Ascending aorta (tissue), 2 donors: ENCODE measurements at regions not wholly inside any gene's neighbourhood (a gene's known extent, or its start where the extent isn't known, plus 50 kb on each side); places are given as distances from the start of the nearest gene placed in this dataset.

Source experiments
- DNase-seq, 2 donors: peaks; one replicate each; pipeline ENCODE4 v3.0.0-alpha.2; 2019; ENCODE audit warnings: low spot score in 2 of 2
- H3K27ac ChIP-seq, 2 donors: fragments of 200-600 bp; sonication (generic); one replicate each; pipeline ENCODE4 v1.5.1; 2016 to 2017; ENCODE audit warnings: mild to moderate bottlenecking in 1 of 2
- H3K27me3 ChIP-seq: fragments of 200-600 bp; sonication (generic); one replicate; pipeline ENCODE4 v1.5.1; 2017
- H3K36me3 ChIP-seq, 2 donors: fragments of 200-600 bp; sonication (generic); one replicate each; pipeline ENCODE4 v1.5.1; 2016
- H3K4me1 ChIP-seq, 2 donors: fragments of 200-600 bp; sonication (generic); one replicate each; pipeline ENCODE4 v1.5.1; 2016 to 2017; ENCODE audit warnings: mild to moderate bottlenecking in 1 of 2
- H3K4me3 ChIP-seq, 2 donors: fragments of 200-600 bp; sonication (generic); one replicate each; pipeline ENCODE4 v1.5.1; 2016 to 2017; ENCODE audit warnings: mild to moderate bottlenecking in 1 of 2
- H3K9me3 ChIP-seq, 2 donors: fragments of 200-600 bp; sonication (generic); one replicate each; pipeline ENCODE4 v1.5.1; 2016
- CTCF ChIP-seq, 3 experiments: fragments of 200-600 bp in 2 of 3; fragments of 450-650 bp in 1 of 3; sonication (generic) in 2 of 3; IDR thresholded peaks; one replicate each; pipeline ENCODE4 v1.5.1; 2016 to 2019; ENCODE audit warnings: antibody characterized with exemption in 3 of 3, mild to moderate bottlenecking in 1 of 3, moderate library complexity in 1 of 3
- intact Hi-C: fragments of 100-400 bp; cut with DNase I; formaldehyde crosslinking; loops from one replicate; pipeline ENCODE4 v1.15.1; 2023

GRCh38 chr6:40281402-40281801, 305.8 kb downstream of the LRFN2 start:
- no peak overlapping the region for H3K27ac ChIP-seq
- no peaks in the 10 kb centered on the region for H3K4me1 ChIP-seq
- TF ChIP-seq CTCF (IDR thresholded peaks at IDR 0.05), result no peak
- H3K9me3 ChIP-seq, result no peaks in the 10 kb centered on the region
- H3K36me3 ChIP-seq, result no peaks in the 10 kb centered on the region
- intact Hi-C loops, result no loop called here
- H3K4me3 ChIP-seq, result no peak overlapping the region
- DNase-seq, result no peak
- no peaks in the 10 kb centered on the region for H3K27me3 ChIP-seq

DNA sequence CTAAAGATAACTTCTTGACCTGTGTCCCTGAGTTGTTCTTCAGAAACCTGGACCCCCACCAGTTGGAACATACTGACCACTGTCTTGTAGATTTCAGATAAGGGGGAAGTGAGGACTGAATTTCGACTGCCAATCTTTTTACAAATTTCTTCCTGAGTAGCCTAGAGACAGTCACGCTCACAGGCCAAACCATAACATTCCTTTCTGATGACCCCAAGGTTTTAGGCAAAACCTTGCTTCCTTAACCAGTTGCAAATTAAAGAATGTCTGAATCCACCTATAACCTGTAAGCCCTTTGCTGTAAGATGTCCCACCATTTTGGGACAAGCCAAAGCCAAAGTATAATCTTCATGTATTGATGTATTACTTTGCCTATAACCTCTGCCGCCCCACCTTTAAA, 306.9 kb downstream of the LRFN2 start:
- intact Hi-C loops, result no loop called here
- Histone ChIP-seq H3K9me3 (no peaks in the 10 kb centered on the region), H3K4me1 (no peaks in the 10 kb centered on the region), H3K36me3 (no peaks in the 10 kb centered on the region), H3K4me3 (no peak overlapping the region), H3K27me3 (no peaks in the 10 kb centered on the region), H3K27ac (no peak overlapping the region)
- no peak for DNase-seq
- no peak for TF ChIP-seq CTCF (IDR thresholded peaks at IDR 0.05)

- no peaks in the 10 kb centered on the region for H3K4me1 ChIP-seq
- no peaks in the 10 kb centered on the region for H3K27me3 ChIP-seq
- H3K4me3 ChIP-seq, result no peak overlapping the region
- intact Hi-C loops, result no loop called here
- no peak for TF ChIP-seq CTCF (IDR thresholded peaks at IDR 0.05)
- no peak overlapping the region for H3K27ac ChIP-seq
- no peak for DNase-seq
- no peaks in the 10 kb centered on the region for H3K36me3 ChIP-seq
- H3K9me3 ChIP-seq, result no peaks in the 10 kb centered on the region
These were observed 311.0 kb downstream of the LRFN2 start for GRCh38 chr6:40276141-40276540.

DNA sequence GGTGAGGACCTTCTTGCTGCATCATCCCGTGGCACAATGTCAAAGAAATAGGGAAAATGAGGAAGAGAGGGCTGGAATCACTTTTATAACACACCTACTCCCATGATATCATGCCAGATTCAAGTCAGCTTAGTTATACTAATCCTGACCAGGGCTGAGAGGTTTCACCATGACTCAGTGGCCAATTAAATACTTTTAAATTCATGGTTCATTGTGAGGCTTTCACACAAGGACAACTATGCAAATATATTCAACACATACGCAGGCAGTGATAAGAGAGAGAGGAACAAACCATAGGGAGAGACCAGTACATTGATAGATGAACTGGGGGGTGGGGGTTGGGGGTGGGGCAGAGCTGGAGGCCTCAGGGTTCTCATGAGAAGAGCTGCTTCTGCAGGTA, 313.1 kb downstream of the LRFN2 start:
- no peak for TF ChIP-seq CTCF (IDR thresholded peaks at IDR 0.05)
- no peaks in the 10 kb centered on the region for H3K4me1 ChIP-seq
- no peaks in the 10 kb centered on the region for H3K36me3 ChIP-seq
- H3K27ac ChIP-seq, result no peak overlapping the region
- intact Hi-C loops, result no loop called here
- H3K4me3 ChIP-seq, result no peak overlapping the region
- H3K9me3 ChIP-seq, result no peaks in the 10 kb centered on the region
- DNase-seq, result no peak
- no peaks in the 10 kb centered on the region for H3K27me3 ChIP-seq

GRCh38 chr6:40268614-40269013, 318.6 kb downstream of the LRFN2 start:
- Histone ChIP-seq H3K27ac (no peak overlapping the region), H3K9me3 (no peaks in the 10 kb centered on the region), H3K4me1 (no peaks in the 10 kb centered on the region), H3K4me3 (no peak overlapping the region), H3K27me3 (no peaks in the 10 kb centered on the region), H3K36me3 (no peaks in the 10 kb centered on the region)
- DNase-seq, result no peak
- intact Hi-C loops, result no loop called here
- no peak for TF ChIP-seq CTCF (IDR thresholded peaks at IDR 0.05)

- Histone ChIP-seq H3K4me3 (no peak overlapping the region), H3K4me1 (no peaks in the 10 kb centered on the region), H3K36me3 (no peaks in the 10 kb centered on the region), H3K27me3 (no peaks in the 10 kb centered on the region), H3K9me3 (no peaks in the 10 kb centered on the region), H3K27ac (no peak overlapping the region)
- intact Hi-C loops, result no loop called here
- no peak for TF ChIP-seq CTCF (IDR thresholded peaks at IDR 0.05)
- DNase-seq, result no peak
These were observed 319.0 kb downstream of the LRFN2 start for GRCh38 chr6:40268166-40268565.
